ENCODE measurements at regions not wholly inside any gene's neighbourhood (a gene's known extent, or its start where the extent isn't known, plus 50 kb on each side); places are given as distances from the start of the nearest gene placed in this dataset.

DNA sequence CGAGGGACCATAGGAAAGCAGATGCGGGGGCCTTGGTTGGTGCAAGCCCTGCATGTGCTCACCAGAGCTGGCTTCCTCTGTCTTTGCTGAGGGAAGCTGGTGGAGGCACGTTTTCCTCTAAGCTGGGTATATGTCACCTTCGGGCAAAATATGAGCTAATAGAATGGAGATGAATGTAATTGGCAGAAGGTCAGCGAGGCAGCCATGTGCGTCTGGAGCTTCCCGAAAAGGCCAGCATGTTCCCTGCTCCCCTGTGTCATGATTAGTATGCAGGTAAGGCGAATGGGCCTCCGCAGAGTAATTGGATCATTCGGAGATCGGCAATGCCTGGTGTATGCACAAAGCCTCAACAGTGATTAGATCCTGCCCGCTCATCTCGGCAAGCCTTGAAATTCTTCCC, 806.2 kb upstream of the EEF2KMT start:
- in situ Hi-C loops (cut with MboI; ENCODE audit: low sequenced_read_pairs, unreplicated experiment), result no loop called here
- no peak for TF ChIP-seq CTCF (IDR thresholded peaks at IDR 0.05; ENCODE audit: borderline replicate concordance, control extremely low read depth, extremely low read depth, insufficient read depth, missing control alignments)

DNA sequence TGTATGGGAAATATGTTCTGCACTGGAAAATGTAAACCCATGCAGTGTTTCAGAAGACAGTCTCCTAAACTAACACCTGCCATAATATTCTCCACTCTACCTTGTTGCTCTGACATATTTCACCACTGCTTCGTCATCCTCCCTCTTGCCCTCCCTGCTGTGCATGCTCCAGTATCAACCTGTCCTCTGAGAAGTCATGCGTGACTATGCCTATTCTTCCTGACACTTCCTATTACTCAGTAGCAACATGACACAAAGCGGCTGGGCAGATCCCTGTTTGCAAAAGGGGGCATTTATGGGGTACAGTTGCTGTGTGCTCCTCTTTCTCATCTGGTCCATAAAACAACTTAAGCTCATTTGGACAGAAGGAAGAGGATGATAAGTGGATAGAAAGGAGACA, 805.6 kb upstream of the EEF2KMT start:
- in situ Hi-C loops (cut with MboI; ENCODE audit: low sequenced_read_pairs, unreplicated experiment), result no loop called here
- DNase-seq (ENCODE audit: low spot score), result no peak
- TF ChIP-seq CTCF (IDR thresholded peaks at IDR 0.05; ENCODE audit: borderline replicate concordance, control extremely low read depth, extremely low read depth, insufficient read depth, missing control alignments), result no peak

More for the DNA sequence above, 806.2 kb upstream of the EEF2KMT start:
- DNase-seq (ENCODE audit: low spot score), result no peak

- TF ChIP-seq CTCF (IDR thresholded peaks at IDR 0.05; ENCODE audit: borderline replicate concordance, control extremely low read depth, extremely low read depth, insufficient read depth, missing control alignments), result no peak
- DNase-seq (ENCODE audit: low spot score), result no peak
- in situ Hi-C loops (cut with MboI; ENCODE audit: low sequenced_read_pairs, unreplicated experiment), result no loop called here
These were observed 802.5 kb upstream of the EEF2KMT start for GRCh38 chr16:5900046-5900445.

- in situ Hi-C loops (cut with MboI; ENCODE audit: low sequenced_read_pairs, unreplicated experiment), result no loop called here
- TF ChIP-seq CTCF (IDR thresholded peaks at IDR 0.05; ENCODE audit: borderline replicate concordance, control extremely low read depth, extremely low read depth, insufficient read depth, missing control alignments), result no peak
- DNase-seq (ENCODE audit: low spot score), result no peak
These were observed 798.4 kb upstream of the EEF2KMT start for GRCh38 chr16:5895976-5896375.

GRCh38 chr16:5895137-5895536, 797.5 kb upstream of the EEF2KMT start:
- in situ Hi-C loops (cut with MboI; ENCODE audit: low sequenced_read_pairs, unreplicated experiment), result no loop called here
- TF ChIP-seq CTCF (IDR thresholded peaks at IDR 0.05; ENCODE audit: borderline replicate concordance, control extremely low read depth, extremely low read depth, insufficient read depth, missing control alignments), result no peak
- DNase-seq (ENCODE audit: low spot score), result no peak

GRCh38 chr16:5891296-5891695, 793.7 kb upstream of the EEF2KMT start:
- in situ Hi-C loops (cut with MboI; ENCODE audit: low sequenced_read_pairs, unreplicated experiment), result no loop called here
- DNase-seq (ENCODE audit: low spot score), result no peak
- no peak for TF ChIP-seq CTCF (IDR thresholded peaks at IDR 0.05; ENCODE audit: borderline replicate concordance, control extremely low read depth, extremely low read depth, insufficient read depth, missing control alignments)

DNA sequence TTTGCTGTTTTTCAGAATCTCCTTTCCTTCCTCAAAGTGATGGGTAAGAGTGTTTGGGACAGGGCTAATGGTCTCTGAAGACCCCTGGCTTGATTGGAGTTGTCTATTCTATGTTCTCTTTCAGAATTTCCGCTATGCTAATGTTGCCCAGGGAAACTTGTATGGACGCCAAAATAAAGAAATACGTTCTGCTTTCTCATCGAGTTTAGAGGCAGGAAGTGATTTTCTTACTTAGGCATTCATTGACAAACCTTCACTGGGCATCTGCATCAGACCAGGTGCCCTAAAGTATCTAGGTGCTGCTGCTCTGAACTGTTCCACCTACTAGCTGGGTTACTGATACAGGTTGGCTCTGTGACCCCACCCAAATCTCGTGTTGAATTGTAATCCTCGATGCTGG, 787.9 kb upstream of the EEF2KMT start:
- no peak for DNase-seq (ENCODE audit: low spot score)
- in situ Hi-C loops (cut with MboI; ENCODE audit: low sequenced_read_pairs, unreplicated experiment), result no loop called here
- TF ChIP-seq CTCF (IDR thresholded peaks at IDR 0.05; ENCODE audit: borderline replicate concordance, control extremely low read depth, extremely low read depth, insufficient read depth, missing control alignments), result no peak

Measured in GM13976 (cell line).